Astrocyte (in vitro differentiated cells and primary cell): ENCODE measurements at regions not wholly inside any gene's neighbourhood (a gene's known extent, or its start where the extent isn't known, plus 50 kb on each side); places are given as distances from the start of the nearest gene placed in this dataset.

Experiments used
- DNase-seq: peaks from one replicate; pipeline ENCODE4 v3.0.0-alpha.2; 2010; ENCODE audit warnings: low read depth
- FAIRE-seq: peaks from 2 replicates; lab custom pipeline; 2011; peaks lifted over from hg19 to GRCh38; lab: Jason Lieb, UNC
- H2AFZ ChIP-seq: 2 replicates; pipeline ENCODE4 v1.6.0; 2012; ENCODE audit warnings: low read depth, low read length, inconsistent platforms
- H3K27ac ChIP-seq: 2 replicates; pipeline ENCODE4 v1.5.1; 2011; ENCODE audit warnings: low read depth, low read length, inconsistent platforms
- H3K27me3 ChIP-seq: 2 replicates; pipeline ENCODE4 v1.6.0; 2011; ENCODE audit warnings: low read length, inconsistent platforms; ENCODE audit not compliant: insufficient read depth
- H3K36me3 ChIP-seq: 2 replicates; pipeline ENCODE4 v1.5.1; 2011; ENCODE audit warnings: low read length, inconsistent platforms; ENCODE audit not compliant: insufficient read depth
- H3K4me1 ChIP-seq: 2 replicates; pipeline ENCODE4 v1.5.1; 2011; ENCODE audit warnings: low read length, inconsistent platforms; ENCODE audit not compliant: insufficient read depth
- H3K4me2 ChIP-seq: 2 replicates; pipeline ENCODE4 v1.6.0; 2012; ENCODE audit warnings: low read length, inconsistent platforms
- H3K4me3 ChIP-seq: 2 replicates; pipeline ENCODE4 v1.5.1; 2011; ENCODE audit warnings: low read depth, mild to moderate bottlenecking, low read length, inconsistent platforms; ENCODE audit not compliant: insufficient read depth
- H3K79me2 ChIP-seq: 2 replicates; pipeline ENCODE4 v1.6.0; 2012; ENCODE audit warnings: mild to moderate bottlenecking, low read length, inconsistent platforms; ENCODE audit not compliant: insufficient read depth
- H3K9ac ChIP-seq: 2 replicates; pipeline ENCODE4 v1.6.0; 2012; ENCODE audit warnings: mild to moderate bottlenecking, low read length, inconsistent platforms
- H3K9me3 ChIP-seq: 2 replicates; pipeline ENCODE4 v1.5.1; 2012; ENCODE audit warnings: low read depth, mild to moderate bottlenecking, low read length, inconsistent platforms; ENCODE audit not compliant: insufficient read depth
- H4K20me1 ChIP-seq: 2 replicates; pipeline ENCODE4 v1.6.0; 2012; ENCODE audit warnings: low read length, inconsistent platforms; ENCODE audit not compliant: insufficient read depth
- H3K27ac Mint-ChIP-seq: one replicate; pipeline ENCODE4 v1.8.0; 2021; ENCODE audit warnings: mild to moderate bottlenecking, mixed read lengths; ENCODE audit not compliant: unreplicated experiment
- H3K27me3 Mint-ChIP-seq: one replicate; pipeline ENCODE4 v1.8.0; 2021; ENCODE audit warnings: low read depth, mixed read lengths; ENCODE audit not compliant: unreplicated experiment
- H3K36me3 Mint-ChIP-seq: one replicate; pipeline ENCODE4 v1.8.0; 2021; ENCODE audit warnings: low read depth, mixed read lengths; ENCODE audit not compliant: unreplicated experiment
- H3K4me1 Mint-ChIP-seq: one replicate; pipeline ENCODE4 v1.8.0; 2021; ENCODE audit warnings: low read depth, mixed read lengths; ENCODE audit not compliant: unreplicated experiment
- H3K4me3 Mint-ChIP-seq: one replicate; pipeline ENCODE4 v1.8.0; 2021; ENCODE audit warnings: mild to moderate bottlenecking, moderate library complexity, mixed read lengths; ENCODE audit not compliant: unreplicated experiment
- H3K9me3 Mint-ChIP-seq: one replicate; pipeline ENCODE4 v1.8.0; 2021; ENCODE audit warnings: mild to moderate bottlenecking, mixed read lengths; ENCODE audit not compliant: unreplicated experiment
- CTCF ChIP-seq: IDR thresholded peaks from 2 replicates; pipeline ENCODE4 v1.5.1; 2011; ENCODE audit warnings: low read depth, mild to moderate bottlenecking, inconsistent platforms, low read length, moderate library complexity; ENCODE audit not compliant: insufficient read depth
- EZH2 ChIP-seq: IDR thresholded peaks from 2 replicates; pipeline ENCODE4 v1.6.1; 2012; ENCODE audit warnings: mild to moderate bottlenecking, low read length, inconsistent platforms; ENCODE audit not compliant: insufficient read depth

DNA sequence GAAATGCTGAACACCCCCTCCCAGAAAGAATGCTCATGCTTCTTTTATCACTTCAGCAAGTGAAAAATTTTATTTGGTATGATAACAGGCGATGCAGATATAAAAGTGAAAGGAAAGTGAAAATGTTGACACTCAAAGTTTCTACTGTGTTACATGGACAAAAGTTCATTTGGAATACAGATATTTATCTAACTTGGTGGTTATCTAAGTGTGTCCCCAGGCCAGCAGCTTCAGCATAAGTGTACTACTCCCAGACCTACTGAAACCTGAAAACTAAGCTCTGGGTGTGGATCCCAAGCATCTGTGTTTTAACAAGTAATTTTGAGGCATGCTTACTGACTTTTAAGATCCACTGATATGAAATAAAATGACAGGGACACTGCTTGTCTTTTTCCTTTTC is 157.1 kb upstream of the BCHE start:
- Histone ChIP-seq H3K9me3 (no peaks in the 10 kb centered on the region), H3K36me3 (no peaks in the 10 kb centered on the region)
- no peak for TF ChIP-seq CTCF
- TF ChIP-seq EZH2 = no peak

GRCh38 chr3:165984589-165984988 is 147.4 kb upstream of the BCHE start:
- H3K4me2 ChIP-seq = no peak overlapping the region

More for the DNA sequence above, 157.1 kb upstream of the BCHE start:
- Histone ChIP-seq H3K27ac (no peak overlapping the region), H3K4me3 (no peak overlapping the region), H4K20me1 (no peaks in the 10 kb centered on the region), H3K79me2 (no peaks in the 10 kb centered on the region), H3K9ac (no peak overlapping the region), H3K27me3 (no peaks in the 10 kb centered on the region), H3K4me2 (no peak overlapping the region), H3K4me1 (no peaks in the 10 kb centered on the region), H2AFZ (no peak overlapping the region)
- Mint-ChIP-seq H3K27ac (no peak overlapping the region), H3K9me3 (no peaks in the 10 kb centered on the region), H3K4me3 (no peak overlapping the region), H3K4me1 (no peaks in the 10 kb centered on the region), H3K27me3 (no peaks in the 10 kb centered on the region), H3K36me3 (no peaks in the 10 kb centered on the region)
- no peak for FAIRE-seq
- DNase-seq = no peak

More at GRCh38 chr3:165984589-165984988, 147.4 kb upstream of the BCHE start:
- H3K27ac Mint-ChIP-seq = no peak overlapping the region
- Histone ChIP-seq H3K4me3 (no peak overlapping the region), H3K27me3 (no peaks in the 10 kb centered on the region), H3K36me3 (no peaks in the 10 kb centered on the region), H3K79me2 (no peaks in the 10 kb centered on the region), H3K9ac (no peak overlapping the region), H2AFZ (no peak overlapping the region), H3K9me3 (no peaks in the 10 kb centered on the region), H3K4me1 (no peaks in the 10 kb centered on the region), H3K27ac (no peak overlapping the region), H4K20me1 (no peaks in the 10 kb centered on the region)
- peaks cover 10% of the 10 kb centered on the region for H3K4me1 Mint-ChIP-seq
- FAIRE-seq (no peak), DNase-seq (no peak)
- no peaks in the 10 kb centered on the region for H3K36me3 Mint-ChIP-seq
- TF ChIP-seq EZH2 (no peak), CTCF (no peak)
- H3K9me3 Mint-ChIP-seq = no peaks in the 10 kb centered on the region
- H3K4me3 Mint-ChIP-seq = no peak overlapping the region
- no peaks in the 10 kb centered on the region for H3K27me3 Mint-ChIP-seq
